ENCODE measurements at regions not wholly inside any gene's neighbourhood (a gene's known extent, or its start where the extent isn't known, plus 50 kb on each side); places are given as distances from the start of the nearest gene placed in this dataset.
"Not testable (repeated sequence)": the region's sequence is repeated elsewhere in the genome, so short reads cannot be mapped to it uniquely, and the experiment has no call there.

- DNase-seq (ENCODE audit: low read depth, low spot score); H3K4me3 ChIP-seq (ENCODE audit: low read length); H3K36me3 ChIP-seq (ENCODE audit: control insufficient read depth, insufficient read depth, low read length); H3K27ac ChIP-seq (ENCODE audit: low read length); H3K27me3 ChIP-seq (ENCODE audit: control insufficient read depth, insufficient read depth, low read length); H3K4me1 ChIP-seq (ENCODE audit: control insufficient read depth, insufficient read depth, low read length); H3K9me3 ChIP-seq (ENCODE audit: control insufficient read depth, insufficient read depth, low read length): not testable (repeated sequence)
- no CpG with 5 or more reads among the region's 15 CpGs for whole genome bisulfite sequencing (ENCODE audit: insufficient coverage, insufficient read length)
Observed at GRCh38 chr16:46387720-46388119, 233.5 kb downstream of the SHCBP1 start.

- WGBS (ENCODE audit: insufficient coverage, insufficient read length) = no CpG with 5 or more reads among the region's 28 CpGs
- not testable (repeated sequence) for H3K36me3 ChIP-seq (ENCODE audit: control insufficient read depth, insufficient read depth, low read length); DNase-seq (ENCODE audit: low read depth, low spot score)
Observed at GRCh38 chr16:46386805-46387620, 234.2 kb downstream of the SHCBP1 start.

GRCh38 chr16:46386110-46386771, 234.9 kb downstream of the SHCBP1 start:
- WGBS (ENCODE audit: insufficient coverage, insufficient read length) = no CpG with 5 or more reads among the region's 25 CpGs
- H3K27me3 ChIP-seq (ENCODE audit: control insufficient read depth, insufficient read depth, low read length); H3K4me3 ChIP-seq (ENCODE audit: low read length); H3K4me1 ChIP-seq (ENCODE audit: control insufficient read depth, insufficient read depth, low read length); H3K9me3 ChIP-seq (ENCODE audit: control insufficient read depth, insufficient read depth, low read length); DNase-seq (ENCODE audit: low read depth, low spot score); H3K36me3 ChIP-seq (ENCODE audit: control insufficient read depth, insufficient read depth, low read length); H3K27ac ChIP-seq (ENCODE audit: low read length): not testable (repeated sequence)

More at GRCh38 chr16:46386805-46387620, 234.2 kb downstream of the SHCBP1 start:
- not testable (repeated sequence) for H3K27ac ChIP-seq (ENCODE audit: low read length); H3K4me1 ChIP-seq (ENCODE audit: control insufficient read depth, insufficient read depth, low read length); H3K4me3 ChIP-seq (ENCODE audit: low read length); H3K27me3 ChIP-seq (ENCODE audit: control insufficient read depth, insufficient read depth, low read length); H3K9me3 ChIP-seq (ENCODE audit: control insufficient read depth, insufficient read depth, low read length)

GRCh38 chr16:46384285-46385061, 236.7 kb downstream of the SHCBP1 start:
- H3K36me3 ChIP-seq (ENCODE audit: control insufficient read depth, insufficient read depth, low read length); H3K4me1 ChIP-seq (ENCODE audit: control insufficient read depth, insufficient read depth, low read length); H3K27ac ChIP-seq (ENCODE audit: low read length); DNase-seq (ENCODE audit: low read depth, low spot score); H3K27me3 ChIP-seq (ENCODE audit: control insufficient read depth, insufficient read depth, low read length); H3K9me3 ChIP-seq (ENCODE audit: control insufficient read depth, insufficient read depth, low read length); H3K4me3 ChIP-seq (ENCODE audit: low read length): not testable (repeated sequence)
- WGBS (ENCODE audit: insufficient coverage, insufficient read length) = no CpG with 5 or more reads among the region's 37 CpGs

- not testable (repeated sequence) for H3K4me3 ChIP-seq (ENCODE audit: low read length); H3K27me3 ChIP-seq (ENCODE audit: control insufficient read depth, insufficient read depth, low read length); H3K4me1 ChIP-seq (ENCODE audit: control insufficient read depth, insufficient read depth, low read length); H3K27ac ChIP-seq (ENCODE audit: low read length); H3K36me3 ChIP-seq (ENCODE audit: control insufficient read depth, insufficient read depth, low read length); DNase-seq (ENCODE audit: low read depth, low spot score); H3K9me3 ChIP-seq (ENCODE audit: control insufficient read depth, insufficient read depth, low read length)
- WGBS (ENCODE audit: insufficient coverage, insufficient read length) = no CpG with 5 or more reads among the region's 16 CpGs
Observed at GRCh38 chr16:46383581-46383980, 237.6 kb downstream of the SHCBP1 start.

GRCh38 chr16:46382791-46383541, 238.2 kb downstream of the SHCBP1 start:
- H3K4me1 ChIP-seq (ENCODE audit: control insufficient read depth, insufficient read depth, low read length); DNase-seq (ENCODE audit: low read depth, low spot score); H3K9me3 ChIP-seq (ENCODE audit: control insufficient read depth, insufficient read depth, low read length); H3K27ac ChIP-seq (ENCODE audit: low read length); H3K27me3 ChIP-seq (ENCODE audit: control insufficient read depth, insufficient read depth, low read length); H3K36me3 ChIP-seq (ENCODE audit: control insufficient read depth, insufficient read depth, low read length); H3K4me3 ChIP-seq (ENCODE audit: low read length): not testable (repeated sequence)
- WGBS (ENCODE audit: insufficient coverage, insufficient read length) = no CpG with 5 or more reads among the region's 32 CpGs

GRCh38 chr16:46382079-46382478, 239.1 kb downstream of the SHCBP1 start:
- not testable (repeated sequence) for H3K9me3 ChIP-seq (ENCODE audit: control insufficient read depth, insufficient read depth, low read length); H3K36me3 ChIP-seq (ENCODE audit: control insufficient read depth, insufficient read depth, low read length); H3K27ac ChIP-seq (ENCODE audit: low read length); DNase-seq (ENCODE audit: low read depth, low spot score); H3K4me3 ChIP-seq (ENCODE audit: low read length); H3K4me1 ChIP-seq (ENCODE audit: control insufficient read depth, insufficient read depth, low read length); H3K27me3 ChIP-seq (ENCODE audit: control insufficient read depth, insufficient read depth, low read length)
- WGBS (ENCODE audit: insufficient coverage, insufficient read length) = no CpG with 5 or more reads among the region's 17 CpGs

- not testable (repeated sequence) for H3K36me3 ChIP-seq (ENCODE audit: control insufficient read depth, insufficient read depth, low read length); H3K27me3 ChIP-seq (ENCODE audit: control insufficient read depth, insufficient read depth, low read length); H3K27ac ChIP-seq (ENCODE audit: low read length); H3K4me1 ChIP-seq (ENCODE audit: control insufficient read depth, insufficient read depth, low read length); H3K4me3 ChIP-seq (ENCODE audit: low read length); DNase-seq (ENCODE audit: low read depth, low spot score); H3K9me3 ChIP-seq (ENCODE audit: control insufficient read depth, insufficient read depth, low read length)
- no CpG with 5 or more reads among the region's 17 CpGs for WGBS (ENCODE audit: insufficient coverage, insufficient read length)
Observed at GRCh38 chr16:46381344-46381743, 239.8 kb downstream of the SHCBP1 start.

Data from iPS DF 6.9 (cell line).